H9 (cell line): ENCODE measurements at regions not wholly inside any gene's neighbourhood (a gene's known extent, or its start where the extent isn't known, plus 50 kb on each side); places are given as distances from the start of the nearest gene placed in this dataset.

Source experiments
- DNase-seq: peaks from one replicate; pipeline ENCODE4 v3.0.0-alpha.2; 2017
- H2AFZ ChIP-seq: one replicate; pipeline ENCODE4 v1.6.1; 2013; ENCODE audit warnings: mild to moderate bottlenecking, low read length, control low read depth, moderate library complexity
- H2AK5ac ChIP-seq: 2 replicates; pipeline ENCODE4 v1.6.1; 2013; ENCODE audit warnings: low read length, control low read depth, mixed read lengths; ENCODE audit not compliant: insufficient read length
- H2BK120ac ChIP-seq: one replicate; pipeline ENCODE4 v1.6.1; 2013; ENCODE audit warnings: low read depth, mild to moderate bottlenecking, low read length, control low read depth, inconsistent platforms; ENCODE audit not compliant: poor library complexity, severe bottlenecking
- H2BK12ac ChIP-seq: 2 replicates; pipeline ENCODE4 v1.6.1; 2013; ENCODE audit warnings: low read length, control low read depth, mixed read lengths, low read depth; ENCODE audit not compliant: insufficient read length
- H2BK15ac ChIP-seq: 2 replicates; pipeline ENCODE4 v1.6.1; 2013; ENCODE audit warnings: low read depth, low read length, control low read depth
- H2BK20ac ChIP-seq: one replicate; pipeline ENCODE4 v1.6.1; 2013; ENCODE audit warnings: low read depth, mild to moderate bottlenecking, low read length, control low read depth, inconsistent platforms; ENCODE audit not compliant: poor library complexity, severe bottlenecking
- H2BK5ac ChIP-seq: 2 replicates; pipeline ENCODE4 v1.6.1; 2013; ENCODE audit warnings: low read length, control low read depth, mixed read lengths; ENCODE audit not compliant: insufficient read length
- H3K14ac ChIP-seq: 2 replicates; pipeline ENCODE4 v1.6.1; 2013; ENCODE audit warnings: low read length, control low read depth; ENCODE audit not compliant: insufficient read depth
- H3K18ac ChIP-seq: 2 replicates; pipeline ENCODE4 v1.6.1; 2013; ENCODE audit warnings: low read depth, mild to moderate bottlenecking, mixed read lengths, low read length, control low read depth; ENCODE audit not compliant: insufficient read length
- H3K23ac ChIP-seq: 2 replicates; pipeline ENCODE4 v1.6.1; 2013; ENCODE audit warnings: low read length, control low read depth, mixed read lengths, low read depth; ENCODE audit not compliant: insufficient read length
- H3K23me2 ChIP-seq: 2 replicates; pipeline ENCODE4 v1.6.1; 2013; ENCODE audit warnings: low read depth, mild to moderate bottlenecking, mixed read lengths, low read length, control low read depth; ENCODE audit not compliant: insufficient read length, poor library complexity, severe bottlenecking
- H3K27ac ChIP-seq: 2 replicates; pipeline ENCODE4 v1.5.1; 2013; ENCODE audit warnings: low read length, control low read depth, mixed read lengths, low read depth; ENCODE audit not compliant: insufficient read length
- H3K27me3 ChIP-seq: 2 replicates; pipeline ENCODE4 v1.6.1; 2013; ENCODE audit warnings: low read length, control low read depth, inconsistent platforms; ENCODE audit not compliant: insufficient read depth
- H3K4ac ChIP-seq: 2 replicates; pipeline ENCODE4 v1.6.1; 2013; ENCODE audit warnings: low read depth, mild to moderate bottlenecking, control low read depth, inconsistent platforms, low read length, moderate library complexity
- H3K4me1 ChIP-seq: 2 replicates; pipeline ENCODE4 v1.6.1; 2013; ENCODE audit warnings: low read length, control low read depth, inconsistent platforms; ENCODE audit not compliant: insufficient read depth
- H3K4me2 ChIP-seq: 2 replicates; pipeline ENCODE4 v1.6.1; 2013; ENCODE audit warnings: low read length, control low read depth, mixed read lengths; ENCODE audit not compliant: insufficient read length, insufficient read depth
- H3K56ac ChIP-seq: 2 replicates; pipeline ENCODE4 v1.6.1; 2013; ENCODE audit warnings: low read depth, mild to moderate bottlenecking, mixed read lengths, low read length, control low read depth; ENCODE audit not compliant: insufficient read length
- H3K79me1 ChIP-seq: 2 replicates; pipeline ENCODE4 v1.6.1; 2013; ENCODE audit warnings: low read depth, mild to moderate bottlenecking, moderate library complexity, low read length, control low read depth, inconsistent platforms; ENCODE audit not compliant: insufficient read depth, poor library complexity, severe bottlenecking
- H3K79me2 ChIP-seq: 2 replicates; pipeline ENCODE4 v1.6.1; 2013; ENCODE audit warnings: low read length, control low read depth, inconsistent platforms; ENCODE audit not compliant: insufficient read depth
- H3K9ac ChIP-seq: 2 replicates; pipeline ENCODE4 v1.6.1; 2013; ENCODE audit warnings: low read length, control low read depth, mixed read lengths; ENCODE audit not compliant: insufficient read length; ENCODE audit errors: extremely low read depth
- H3K9me3 ChIP-seq: one replicate; pipeline ENCODE4 v1.6.1; 2013; ENCODE audit warnings: low read depth, low read length, inconsistent platforms; ENCODE audit not compliant: control insufficient read depth
- H3T11ph ChIP-seq: one replicate; pipeline ENCODE4 v1.6.1; 2013; ENCODE audit warnings: mild to moderate bottlenecking, low read length, control low read depth, inconsistent platforms
- H4K20me1 ChIP-seq: one replicate; pipeline ENCODE4 v1.6.1; 2013; ENCODE audit not compliant: control insufficient read depth, insufficient read length, insufficient read depth
- H4K5ac ChIP-seq: 2 replicates; pipeline ENCODE4 v1.6.1; 2013; ENCODE audit warnings: low read depth, mild to moderate bottlenecking, mixed read lengths, low read length, control low read depth; ENCODE audit not compliant: insufficient read length
- H4K8ac ChIP-seq: replicated peaks from 2 replicates; pipeline ENCODE4 v1.6.1; 2013; ENCODE audit warnings: low read length, control low read depth, mixed read lengths, low read depth; ENCODE audit not compliant: insufficient read length
- H4K91ac ChIP-seq: 2 replicates; pipeline ENCODE4 v1.6.1; 2013; ENCODE audit warnings: low read depth, mild to moderate bottlenecking, moderate library complexity, mixed read lengths, low read length, control low read depth; ENCODE audit not compliant: insufficient read length
- H3K27ac Mint-ChIP-seq, 3 experiments: 2 replicates in 2 of 3; 3 replicates in 1 of 3; pipeline ENCODE4 v1.8.0; 2020 to 2021; ENCODE audit warnings: mixed read lengths in 3 of 3, mild to moderate bottlenecking in 1 of 3, moderate library complexity in 1 of 3
- H3K27me3 Mint-ChIP-seq: 2 replicates; pipeline ENCODE4 v1.8.0; 2021; ENCODE audit warnings: low read depth, mild to moderate bottlenecking, moderate library complexity, mixed read lengths
- H3K36me3 Mint-ChIP-seq, 3 experiments: 2 replicates in 2 of 3; 3 replicates in 1 of 3; pipeline ENCODE4 v1.8.0; 2020 to 2021; ENCODE audit warnings: low read depth in 3 of 3, mixed read lengths in 3 of 3; ENCODE audit not compliant: insufficient read depth in 1 of 3
- H3K4me1 Mint-ChIP-seq, 2 experiments: 2 replicates each; pipeline ENCODE4 v1.8.0; 2020; ENCODE audit warnings: mixed read lengths in 2 of 2
- H3K4me3 Mint-ChIP-seq, 2 experiments: 2 replicates in 1 of 2; 3 replicates in 1 of 2; pipeline ENCODE4 v1.8.0; 2020 to 2021; ENCODE audit warnings: mild to moderate bottlenecking in 2 of 2, mixed read lengths in 2 of 2, moderate library complexity in 1 of 2
- H3K9me3 Mint-ChIP-seq, 2 experiments: 2 replicates in 1 of 2; 3 replicates in 1 of 2; pipeline ENCODE4 v1.8.0; 2020; ENCODE audit warnings: mild to moderate bottlenecking in 2 of 2, mixed read lengths in 2 of 2, moderate library complexity in 1 of 2
- CTCF ChIP-seq: fragments of 200-600 bp; sonication (generic); conservative IDR thresholded peaks from 3 replicates; pipeline ENCODE4 v1.8.0; 2021; ENCODE audit warnings: antibody characterized with exemption, mild to moderate bottlenecking
- WGBS: extraction: QIAGEN DNeasy Blood & Tissue Kit; methylation state at CpG from one replicate; pipeline ENCODE4 v1.1.7; 2013; ENCODE audit warnings: missing lambda C conversion rate, low lambda C conversion rate, mixed read lengths; ENCODE audit not compliant: insufficient read length; ENCODE audit errors: extremely low coverage; 5-methylcytosine and 5-hydroxymethylcytosine counted together

GRCh38 chr2:238658054-238658407 is 189.9 kb upstream of the TWIST2 start:
- Histone ChIP-seq H2BK20ac (no peak overlapping the region), H4K91ac (no peak overlapping the region), H4K20me1 (no peaks in the 10 kb centered on the region), H3K27ac (no peak overlapping the region), H3K9me3 (no peaks in the 10 kb centered on the region), H3K23me2 (no peaks in the 10 kb centered on the region), H4K8ac (no peak overlapping the region), H3K9ac (no peak overlapping the region), H3K14ac (no peak overlapping the region), H2BK5ac (no peak overlapping the region), H2BK12ac (no peak overlapping the region), H3K79me2 (no peaks in the 10 kb centered on the region), H2AK5ac (no peak overlapping the region), H3T11ph (no peak overlapping the region), H3K23ac (no peak overlapping the region), H2BK120ac (no peak overlapping the region), H4K5ac (no peak overlapping the region), H3K4me1 (peaks cover 5% of the 10 kb centered on the region; the same call in 1 of the 2 replicates), H2AFZ (no peak overlapping the region), H3K18ac (no peak overlapping the region), H3K4ac (no peak overlapping the region), H3K4me2 (no peak overlapping the region), H3K79me1 (no peaks in the 10 kb centered on the region), H3K56ac (no peak overlapping the region), H2BK15ac (no peak overlapping the region), H3K27me3 (no peaks in the 10 kb centered on the region; the same call in 1 of the 2 replicates)
- DNase-seq, result no peak
- no peak for TF ChIP-seq CTCF
- peaks cover 71% of the 10 kb centered on the region for H3K27me3 Mint-ChIP-seq
- H3K4me1 Mint-ChIP-seq, result peaks cover 28 to 33% of the 10 kb centered on the region in 2 experiments
- H3K36me3 Mint-ChIP-seq, result peaks cover 0 to 4% (median 4%) of the 10 kb centered on the region in 3 experiments; a peak in 2 of 7 replicates
- no peak overlapping the region for H3K4me3 Mint-ChIP-seq
- 0 out of 7 replicates have a peak overlapping the region, but pooled peaks of 1 of the 3 experiments have one; percentile 2 for H3K27ac Mint-ChIP-seq
- WGBS, result no CpG with 5 or more reads among the region's 7 CpGs
- peaks cover 0 to 5% of the 10 kb centered on the region in 2 experiments; a peak in 2 of 5 replicates for H3K9me3 Mint-ChIP-seq
